AG10803 (cell line): ENCODE measurements at regions not wholly inside any gene's neighbourhood (a gene's known extent, or its start where the extent isn't known, plus 50 kb on each side); places are given as distances from the start of the nearest gene placed in this dataset.

ENCODE experiments used
- DNase-seq: peaks from one replicate; pipeline ENCODE4 v3.0.0; 2010; ENCODE audit warnings: low read depth
- H3K4me3 ChIP-seq: 2 replicates; pipeline ENCODE4 v1.5.1; 2011; ENCODE audit warnings: mild to moderate bottlenecking, low read length, control low read depth
- CTCF ChIP-seq: conservative IDR thresholded peaks from 2 replicates; pipeline ENCODE4 v1.5.1; 2011; ENCODE audit warnings: mild to moderate bottlenecking, low read length, control low read depth, inconsistent platforms

DNA sequence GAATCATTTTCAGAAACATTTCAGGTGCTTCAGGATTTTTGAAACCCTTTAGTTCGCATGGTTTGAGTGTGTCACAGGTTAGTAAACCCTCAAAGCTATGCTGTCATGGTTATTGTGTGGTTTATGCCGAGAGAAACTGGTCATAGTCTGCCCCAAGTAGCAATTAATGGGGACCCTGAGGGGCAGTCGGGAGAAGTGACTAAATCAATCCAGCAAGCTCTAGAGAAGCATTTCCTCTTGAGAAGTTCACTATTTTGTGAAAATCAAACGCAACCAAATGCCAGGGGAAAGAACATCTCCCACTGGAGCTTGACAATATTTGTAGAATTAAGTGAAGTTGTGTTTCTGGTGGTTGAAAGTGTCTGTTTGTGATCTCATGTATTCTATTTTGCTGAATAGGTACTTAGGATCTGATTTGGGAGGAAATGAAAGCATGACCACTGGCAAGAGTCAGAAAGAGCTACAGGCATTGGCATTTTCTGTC lies 63.0 kb upstream of the BACH1 start:
- H3K4me3 ChIP-seq: no peak overlapping the region
- no peak for TF ChIP-seq CTCF

DNA sequence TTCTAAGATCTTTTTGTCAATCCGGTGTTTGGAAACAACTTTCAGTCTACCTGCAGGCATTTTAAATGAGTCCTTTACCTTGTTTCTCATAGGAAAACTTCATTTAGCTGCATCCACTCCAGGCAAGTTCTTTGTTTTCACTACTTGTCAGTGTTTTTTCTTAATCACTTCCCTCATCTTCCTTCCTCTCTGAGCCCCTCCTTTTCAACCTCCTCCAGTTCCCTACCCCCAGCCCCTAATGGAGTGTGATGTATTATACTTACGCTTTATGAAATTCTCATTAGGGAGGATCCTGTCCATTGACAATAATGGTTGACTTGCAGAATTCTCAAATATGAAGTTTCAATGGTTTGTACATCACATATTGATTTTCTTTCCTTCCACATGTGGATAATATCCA lies 62.5 kb upstream of the BACH1 start:
- TF ChIP-seq CTCF: no peak
- no peak for DNase-seq
- no peak overlapping the region for H3K4me3 ChIP-seq

More for the DNA sequence above, 63.0 kb upstream of the BACH1 start:
- DNase-seq: no peak

- H3K4me3 ChIP-seq: no peak overlapping the region
- no peak for TF ChIP-seq CTCF
- peak; percentile 65 for DNase-seq
These were observed 61.3 kb upstream of the BACH1 start for GRCh38 chr21:29237110-29238052.

DNA sequence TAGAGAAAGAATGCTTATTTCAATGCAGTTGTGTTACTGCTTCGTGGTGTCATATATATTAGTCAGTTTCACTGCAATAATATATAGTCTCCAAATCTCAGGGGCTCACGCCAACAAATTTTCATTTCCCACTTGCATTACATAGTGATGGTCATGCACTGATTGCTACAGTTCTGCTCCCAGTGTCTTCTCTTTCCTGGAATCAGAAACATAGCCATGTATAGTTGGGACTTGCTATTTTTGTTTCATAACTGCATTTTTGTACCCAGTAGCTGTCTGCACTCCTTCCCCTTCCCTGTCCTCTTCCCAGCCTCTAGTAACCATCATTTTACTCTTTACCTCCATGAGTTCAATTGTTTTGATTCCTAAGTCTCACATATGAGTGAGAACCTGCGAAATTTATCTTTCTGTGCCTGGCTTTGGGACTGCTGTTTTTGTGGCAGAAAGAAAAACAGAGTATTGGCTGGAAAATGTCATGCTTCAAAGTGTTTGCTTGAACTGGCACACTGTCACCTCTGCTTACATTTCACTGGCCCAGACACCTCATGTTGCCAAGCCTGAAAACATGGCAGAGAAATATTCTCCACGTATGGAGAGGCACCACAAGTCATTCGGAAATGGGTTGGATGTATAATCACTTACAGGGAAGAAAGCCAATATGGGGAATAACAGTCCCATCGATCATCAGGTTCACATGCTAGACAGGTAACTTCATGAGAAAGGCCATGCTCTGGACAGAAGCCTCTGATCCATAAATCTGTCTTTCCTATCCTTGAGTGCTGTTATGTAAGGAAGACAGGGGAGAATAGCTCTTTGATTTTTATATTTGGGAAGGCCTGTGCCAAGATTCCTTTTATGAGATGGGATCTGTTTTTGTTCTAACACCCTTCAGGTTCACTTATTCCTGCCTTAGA lies 60.4 kb upstream of the BACH1 start:
- DNase-seq: peak; percentile 75
- no peak overlapping the region for H3K4me3 ChIP-seq
- 0 out of 2 replicates have a peak, but pooled peaks have one; percentile 1 for TF ChIP-seq CTCF

DNA sequence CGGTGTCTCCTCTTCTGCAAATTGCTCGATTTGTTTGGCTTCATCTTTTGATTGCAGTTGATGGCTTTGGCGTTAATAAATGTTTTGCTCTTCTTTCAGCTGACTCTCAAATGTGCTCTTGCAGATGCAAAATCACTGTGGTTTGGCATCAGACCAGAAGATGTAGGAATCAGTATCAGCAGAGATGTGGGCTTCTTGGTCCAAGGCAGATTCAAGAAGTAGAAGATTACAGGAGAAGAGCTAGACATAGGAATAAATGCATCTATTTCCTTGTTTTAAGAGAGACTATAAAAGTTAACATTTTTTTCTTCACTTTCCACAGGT lies 59.8 kb upstream of the BACH1 start:
- H3K4me3 ChIP-seq: no peak overlapping the region
- no peak for TF ChIP-seq CTCF
- DNase-seq: peak; percentile 31

- no peak for TF ChIP-seq CTCF
- no peak overlapping the region for H3K4me3 ChIP-seq
- DNase-seq: no peak
These were observed 58.6 kb upstream of the BACH1 start for GRCh38 chr21:29240136-29240535.
